MCF 10A (cell line): ENCODE measurements at regions not wholly inside any gene's neighbourhood (a gene's known extent, or its start where the extent isn't known, plus 50 kb on each side); places are given as distances from the start of the nearest gene placed in this dataset.

Source experiments
- BruUV-seq: library from RNA; stranded (reverse); fragments of 400-500 nt; replicated peaks from 2 replicates; lab custom pipeline; 2021; lab: Mats Ljungman, UMichigan
- CTCF ChIA-PET: fragments of 300-600 bp; sonication (Branson Sonifier 250); formaldehyde crosslinking; extraction: SDS; loops from one replicate; lab custom pipeline; 2021; ENCODE audit warnings: antibody characterized with exemption, inconsistent platforms; lab: Yijun Ruan, JAX
- POLR2A ChIA-PET: fragments of 300-600, 350-650 bp; sonication (Branson Sonifier 250); formaldehyde crosslinking; extraction: SDS; loops from one replicate; lab custom pipeline; 2020; ENCODE audit warnings: antibody characterized with exemption, inconsistent platforms; lab: Yijun Ruan, JAX
- DNase-seq: peaks from one replicate; pipeline ENCODE4 v3.0.0-alpha.2; 2018; ENCODE audit not compliant: unreplicated experiment
- H3K27ac Mint-ChIP-seq: one replicate; pipeline ENCODE4 v1.8.0; 2022; ENCODE audit warnings: mild to moderate bottlenecking, low read depth, mixed read lengths; ENCODE audit not compliant: unreplicated experiment
- H3K27me3 Mint-ChIP-seq: one replicate; pipeline ENCODE4 v1.8.0; 2022; ENCODE audit warnings: mixed read lengths; ENCODE audit not compliant: insufficient read depth, unreplicated experiment
- H3K36me3 Mint-ChIP-seq: one replicate; pipeline ENCODE4 v1.8.0; 2022; ENCODE audit warnings: mild to moderate bottlenecking, moderate library complexity, mixed read lengths; ENCODE audit not compliant: insufficient read depth, unreplicated experiment
- H3K4me1 Mint-ChIP-seq: one replicate; pipeline ENCODE4 v1.8.0; 2022; ENCODE audit warnings: mixed read lengths; ENCODE audit not compliant: insufficient read depth, unreplicated experiment
- H3K4me3 Mint-ChIP-seq: one replicate; pipeline ENCODE4 v1.8.0; 2022; ENCODE audit warnings: mild to moderate bottlenecking, moderate library complexity, mixed read lengths; ENCODE audit not compliant: unreplicated experiment
- H3K9me3 Mint-ChIP-seq: one replicate; pipeline ENCODE4 v1.8.0; 2022; ENCODE audit warnings: mixed read lengths; ENCODE audit not compliant: unreplicated experiment
- intact Hi-C: fragments of 100-400 bp; cut with micrococcal nuclease; formaldehyde crosslinking; loops from 2 replicates; pipeline ENCODE4 v1.14.1; 2022
- TF ChIP-seq, protein P1 (sequence below): fragments of 200-600 bp; IDR thresholded peaks from one replicate; pipeline ENCODE4 v1.8.0; 2022; ENCODE audit warnings: antibody characterized with exemption, mild to moderate bottlenecking; ENCODE audit not compliant: unreplicated experiment

GRCh38 chr2:41283079-41283775 lies 764.6 kb upstream of the PKDCC start:
- no peak overlapping the region for H3K27ac Mint-ChIP-seq
- DNase-seq: peak; percentile 6
- BruUV-seq: no TSS peak
- H3K36me3 Mint-ChIP-seq: no peaks in the 10 kb centered on the region
- CTCF ChIA-PET: no interaction called here
- intact Hi-C loops: no loop called here
- H3K4me3 Mint-ChIP-seq: no peak overlapping the region
- peaks cover 60% of the 10 kb centered on the region for H3K27me3 Mint-ChIP-seq
- TF ChIP-seq, protein P1, sequence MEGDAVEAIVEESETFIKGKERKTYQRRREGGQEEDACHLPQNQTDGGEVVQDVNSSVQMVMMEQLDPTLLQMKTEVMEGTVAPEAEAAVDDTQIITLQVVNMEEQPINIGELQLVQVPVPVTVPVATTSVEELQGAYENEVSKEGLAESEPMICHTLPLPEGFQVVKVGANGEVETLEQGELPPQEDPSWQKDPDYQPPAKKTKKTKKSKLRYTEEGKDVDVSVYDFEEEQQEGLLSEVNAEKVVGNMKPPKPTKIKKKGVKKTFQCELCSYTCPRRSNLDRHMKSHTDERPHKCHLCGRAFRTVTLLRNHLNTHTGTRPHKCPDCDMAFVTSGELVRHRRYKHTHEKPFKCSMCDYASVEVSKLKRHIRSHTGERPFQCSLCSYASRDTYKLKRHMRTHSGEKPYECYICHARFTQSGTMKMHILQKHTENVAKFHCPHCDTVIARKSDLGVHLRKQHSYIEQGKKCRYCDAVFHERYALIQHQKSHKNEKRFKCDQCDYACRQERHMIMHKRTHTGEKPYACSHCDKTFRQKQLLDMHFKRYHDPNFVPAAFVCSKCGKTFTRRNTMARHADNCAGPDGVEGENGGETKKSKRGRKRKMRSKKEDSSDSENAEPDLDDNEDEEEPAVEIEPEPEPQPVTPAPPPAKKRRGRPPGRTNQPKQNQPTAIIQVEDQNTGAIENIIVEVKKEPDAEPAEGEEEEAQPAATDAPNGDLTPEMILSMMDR: no peak
- H3K9me3 Mint-ChIP-seq: no peaks in the 10 kb centered on the region
- no peaks in the 10 kb centered on the region for H3K4me1 Mint-ChIP-seq
- POLR2A ChIA-PET: no interaction called here

DNA sequence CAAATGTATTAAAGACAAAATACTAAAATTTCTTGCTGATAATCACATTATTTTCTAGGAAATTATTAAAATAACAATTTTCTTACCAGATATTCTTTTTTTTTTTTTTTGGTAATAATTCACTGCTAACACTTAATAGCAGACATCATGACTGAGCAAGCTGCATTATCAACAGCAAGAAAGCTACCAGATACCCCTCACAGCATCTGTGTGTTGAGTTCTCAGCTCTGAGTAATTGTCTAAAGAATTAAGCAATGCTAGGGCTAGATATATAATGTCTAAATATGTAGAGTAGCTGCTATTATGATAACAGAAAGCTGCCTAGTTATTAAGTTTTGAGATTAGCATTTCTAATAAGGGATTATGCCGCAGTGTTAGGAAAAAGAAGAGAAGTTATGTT lies 754.3 kb upstream of the PKDCC start:
- intact Hi-C loops: no loop called here
- Mint-ChIP-seq H3K4me1 (no peaks in the 10 kb centered on the region), H3K27me3 (peaks cover 30% of the 10 kb centered on the region), H3K27ac (no peak overlapping the region), H3K4me3 (no peak overlapping the region), H3K36me3 (no peaks in the 10 kb centered on the region), H3K9me3 (no peaks in the 10 kb centered on the region)
- ChIA-PET POLR2A (no interaction called here), CTCF (interaction anchor here (0.7 to 0.8 kb wide), 2 partner anchors 18 to 448 kb away, joined by 3 to 7 read pairs; no protein-coding TSS in a partner anchor)
- DNase-seq: no peak
- no TSS peak for BruUV-seq
- TF ChIP-seq, protein P1: no peak

DNA sequence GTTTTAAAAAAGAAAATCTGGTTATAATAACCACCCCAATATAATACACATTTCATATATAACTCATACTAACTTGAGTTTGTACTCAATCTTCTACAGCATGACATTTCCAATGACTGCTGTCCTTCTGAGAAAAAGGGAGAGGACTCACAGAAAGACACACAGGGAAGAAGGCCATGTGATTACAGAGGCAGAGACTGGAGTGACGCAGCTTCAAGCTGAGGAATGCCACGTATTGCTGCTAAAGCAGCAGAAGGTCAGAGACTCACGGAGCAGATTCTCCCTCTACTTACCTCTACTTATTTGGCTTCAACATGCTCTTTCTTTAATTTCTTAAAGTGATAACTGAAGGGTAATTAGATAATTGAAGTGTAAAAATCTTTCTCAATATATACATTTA lies 753.5 kb upstream of the PKDCC start:
- no peaks in the 10 kb centered on the region for H3K9me3 Mint-ChIP-seq
- no peak overlapping the region for H3K27ac Mint-ChIP-seq
- DNase-seq: no peak
- TF ChIP-seq, protein P1: no peak
- peaks cover 35% of the 10 kb centered on the region for H3K27me3 Mint-ChIP-seq
- no peaks in the 10 kb centered on the region for H3K4me1 Mint-ChIP-seq
- H3K4me3 Mint-ChIP-seq: no peak overlapping the region
- no peaks in the 10 kb centered on the region for H3K36me3 Mint-ChIP-seq
- intact Hi-C loops: no loop called here
- CTCF ChIA-PET: interaction anchor here (0.8 kb wide), 1 partner anchor 448 kb away, joined by 3 read pairs; no protein-coding TSS in a partner anchor
- no TSS peak for BruUV-seq
- POLR2A ChIA-PET: no interaction called here

GRCh38 chr2:41313082-41313481 lies 734.7 kb upstream of the PKDCC start:
- H3K9me3 Mint-ChIP-seq: no peaks in the 10 kb centered on the region
- no peak overlapping the region for H3K4me3 Mint-ChIP-seq
- no peaks in the 10 kb centered on the region for H3K4me1 Mint-ChIP-seq
- H3K36me3 Mint-ChIP-seq: no peaks in the 10 kb centered on the region
- H3K27ac Mint-ChIP-seq: no peak overlapping the region
- H3K27me3 Mint-ChIP-seq: peaks cover 28% of the 10 kb centered on the region
- TF ChIP-seq, protein P1: no peak
- ChIA-PET CTCF (interaction anchor here (0.6 kb wide), 1 partner anchor 184 kb away, joined by 4 read pairs; no protein-coding TSS in a partner anchor), POLR2A (interaction anchor here (0.6 kb wide), 1 partner anchor 1844 kb away, joined by 3 read pairs; no protein-coding TSS in a partner anchor)
- intact Hi-C loops: no loop called here
- no peak for DNase-seq
- BruUV-seq: no TSS peak
